B cell (primary cell): ENCODE measurements at regions not wholly inside any gene's neighbourhood (a gene's known extent, or its start where the extent isn't known, plus 50 kb on each side); places are given as distances from the start of the nearest gene placed in this dataset.

Experiments used
- ATAC-seq: fragments of 200-7000 bp; cut with Tn5 transposase; one replicate; pipeline ENCODE4 v1.10.0; 2021; ENCODE audit warnings: low read depth, mild to moderate bottlenecking, moderate number of reproducible peaks, moderate library complexity
- CTCF ChIA-PET: fragments of 350-600 bp; sonication (Branson Sonifier 250); formaldehyde crosslinking; loops from one replicate; lab custom pipeline; 2021; ENCODE audit warnings: antibody characterized with exemption, inconsistent platforms; lab: Charles Lee
- POLR2A ChIA-PET: fragments of 350-600 bp; sonication (Branson Sonifier 250); formaldehyde crosslinking; loops from one replicate; lab custom pipeline; 2021; ENCODE audit warnings: antibody characterized with exemption; lab: Charles Lee
- DNase-seq: peaks from one replicate; pipeline ENCODE4 v3.0.0; 2013
- H2AFZ ChIP-seq: 2 replicates; pipeline ENCODE4 v1.6.1; 2012; ENCODE audit warnings: mild to moderate bottlenecking, low read depth, low read length; ENCODE audit not compliant: insufficient read depth, poor library complexity, severe bottlenecking
- H3K27ac ChIP-seq, 2 donors: 1 replicate in 1 of 2; 2 replicates in 1 of 2; pipeline ENCODE4 v1.5.1; 2012 to 2013; ENCODE audit warnings: low read length in 2 of 2, mild to moderate bottlenecking in 2 of 2, moderate library complexity in 1 of 2
- H3K27me3 ChIP-seq, 4 experiments: fragments of 200-600 bp in 1 of 4; sonication (generic) in 1 of 4; replicated peaks in 1 of 4; 1 replicate in 2 of 4; 2 replicates in 2 of 4; pipeline versions ENCODE4 v1.6.1 to v1.7.0; 2013 to 2016; ENCODE audit warnings: low read length in 3 of 4, mild to moderate bottlenecking in 2 of 4, mixed read lengths in 1 of 4, moderate library complexity in 1 of 4; ENCODE audit not compliant: insufficient read depth in 4 of 4, control insufficient read depth in 3 of 4; ENCODE audit errors: control extremely low read depth in 1 of 4
- H3K36me3 ChIP-seq, 2 experiments: replicated peaks in 1 of 2; 1 replicate in 1 of 2; 2 replicates in 1 of 2; pipeline versions ENCODE4 v1.6.1 to v1.7.1; 2013; ENCODE audit warnings: low read length in 1 of 2; ENCODE audit not compliant: insufficient read depth in 2 of 2, control insufficient read depth in 1 of 2; ENCODE audit errors: control extremely low read depth in 1 of 2, extremely low read depth in 1 of 2
- H3K4me1 ChIP-seq, 2 donors: fragments of 200-600 bp in 1 of 2; sonication (generic) in 1 of 2; 1 replicate in 1 of 2; 2 replicates in 1 of 2; pipeline versions ENCODE4 v1.5.1 to v1.6.1; 2013 to 2017; ENCODE audit warnings: low read length in 2 of 2; ENCODE audit not compliant: control insufficient read depth in 2 of 2, insufficient read depth in 2 of 2
- H3K4me2 ChIP-seq: replicated peaks from 2 replicates; pipeline ENCODE3; 2012; ENCODE audit warnings: mild to moderate bottlenecking, low read depth, low read length; ENCODE audit not compliant: poor library complexity, severe bottlenecking
- H3K4me3 ChIP-seq, 5 experiments: fragments of 200-600 bp in 1 of 5; sonication (generic) in 1 of 5; 1 replicate in 3 of 5; 2 replicates in 2 of 5; pipeline versions ENCODE4 v1.5.1 to v1.7.0; 2011 to 2016; ENCODE audit warnings: low read length in 4 of 5, mild to moderate bottlenecking in 4 of 5, low read depth in 2 of 5, control low read depth in 1 of 5, moderate library complexity in 1 of 5; ENCODE audit not compliant: insufficient read depth in 1 of 5; ENCODE audit errors: control extremely low read depth in 1 of 5, extremely low read depth in 1 of 5
- H3K79me2 ChIP-seq: fragments of 200-600 bp; sonication (generic); one replicate; pipeline ENCODE4 v1.6.0; 2016; ENCODE audit warnings: low read length; ENCODE audit not compliant: control insufficient read depth, insufficient read depth
- H3K9ac ChIP-seq: fragments of 200-600 bp; sonication (generic); 2 replicates; pipeline ENCODE4 v1.6.1; 2017; ENCODE audit warnings: mild to moderate bottlenecking, low read length, moderate library complexity
- H3K9me3 ChIP-seq, 3 donors: one replicate each; pipeline versions ENCODE4 v1.6.1 to v1.7.1; 2013; ENCODE audit warnings: low read length in 2 of 3; ENCODE audit not compliant: control insufficient read depth in 2 of 3, insufficient read depth in 1 of 3; ENCODE audit errors: control extremely low read depth in 1 of 3
- H4K20me1 ChIP-seq: 2 replicates; pipeline ENCODE4 v1.6.0; 2012; ENCODE audit warnings: mild to moderate bottlenecking, low read length; ENCODE audit not compliant: insufficient read depth, control insufficient read depth, poor library complexity, severe bottlenecking
- H3K27ac Mint-ChIP-seq: one replicate; pipeline ENCODE4 v1.8.0; 2021; ENCODE audit warnings: mixed read lengths
- H3K27me3 Mint-ChIP-seq: one replicate; pipeline ENCODE4 v1.8.0; 2021; ENCODE audit warnings: mixed read lengths
- H3K4me1 Mint-ChIP-seq: one replicate; pipeline ENCODE4 v1.8.0; 2021; ENCODE audit warnings: mixed read lengths
- H3K4me3 Mint-ChIP-seq: one replicate; pipeline ENCODE4 v1.8.0; 2021; ENCODE audit warnings: mixed read lengths
- H3K9me3 Mint-ChIP-seq: one replicate; pipeline ENCODE4 v1.8.0; 2022; ENCODE audit warnings: mixed read lengths; ENCODE audit not compliant: insufficient read depth
- EZH2 ChIP-seq: IDR thresholded peaks from 2 replicates; pipeline ENCODE4 v1.6.1; 2012; ENCODE audit warnings: borderline replicate concordance, low read depth, mild to moderate bottlenecking, moderate library complexity, low read length; ENCODE audit not compliant: insufficient read depth, poor library complexity, severe bottlenecking
- WGBS: methylation state at CpG from one replicate; pipeline ENCODE4 v1.1.5; 2013; ENCODE audit warnings: missing lambda C conversion rate; ENCODE audit not compliant: insufficient coverage; 5-methylcytosine and 5-hydroxymethylcytosine counted together
- intact Hi-C: fragments of 100-400 bp; cut with micrococcal nuclease; formaldehyde crosslinking; loops from one replicate; pipeline ENCODE4 v1.10.0; 2022
- TF ChIP-seq, protein P1 (sequence below): fragments of 200-600 bp; IDR thresholded peaks from one replicate; pipeline ENCODE4 v1.8.0; 2022; ENCODE audit warnings: antibody characterized with exemption, mild to moderate bottlenecking

DNA sequence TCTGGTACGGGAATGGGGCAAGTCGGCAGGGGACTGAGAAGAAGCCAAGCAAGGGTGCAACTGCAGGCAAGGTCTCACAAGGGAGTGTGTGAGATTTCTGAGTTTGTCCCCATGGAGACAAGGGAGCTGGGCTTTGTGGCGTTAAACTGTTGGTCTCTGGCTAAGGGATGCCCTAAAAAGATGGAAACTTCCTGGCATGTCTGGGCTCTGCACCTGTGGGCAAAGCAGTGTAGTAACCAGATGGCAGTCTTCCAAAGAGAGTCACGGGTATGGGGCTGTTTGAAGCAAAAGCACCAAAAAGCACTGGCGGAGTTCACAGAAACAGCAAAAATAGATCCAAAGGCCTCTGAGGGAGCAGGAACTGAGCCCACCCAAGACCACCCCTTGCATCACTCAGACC lies 104.8 kb upstream of the SLC44A3 start:
- CTCF ChIA-PET: no interaction called here
- no peak overlapping the region for H3K4me3 Mint-ChIP-seq
- no peak overlapping the region for H3K27ac ChIP-seq
- POLR2A ChIA-PET: no interaction called here
- H2AFZ ChIP-seq: no peak overlapping the region
- H3K9ac ChIP-seq: no peak overlapping the region
- no peaks in the 10 kb centered on the region for H3K9me3 ChIP-seq
- peaks cover 7% of the 10 kb centered on the region for H3K4me1 Mint-ChIP-seq
- no peak overlapping the region for H3K4me3 ChIP-seq
- H3K27ac Mint-ChIP-seq: no peak overlapping the region
- TF ChIP-seq, protein P1, sequence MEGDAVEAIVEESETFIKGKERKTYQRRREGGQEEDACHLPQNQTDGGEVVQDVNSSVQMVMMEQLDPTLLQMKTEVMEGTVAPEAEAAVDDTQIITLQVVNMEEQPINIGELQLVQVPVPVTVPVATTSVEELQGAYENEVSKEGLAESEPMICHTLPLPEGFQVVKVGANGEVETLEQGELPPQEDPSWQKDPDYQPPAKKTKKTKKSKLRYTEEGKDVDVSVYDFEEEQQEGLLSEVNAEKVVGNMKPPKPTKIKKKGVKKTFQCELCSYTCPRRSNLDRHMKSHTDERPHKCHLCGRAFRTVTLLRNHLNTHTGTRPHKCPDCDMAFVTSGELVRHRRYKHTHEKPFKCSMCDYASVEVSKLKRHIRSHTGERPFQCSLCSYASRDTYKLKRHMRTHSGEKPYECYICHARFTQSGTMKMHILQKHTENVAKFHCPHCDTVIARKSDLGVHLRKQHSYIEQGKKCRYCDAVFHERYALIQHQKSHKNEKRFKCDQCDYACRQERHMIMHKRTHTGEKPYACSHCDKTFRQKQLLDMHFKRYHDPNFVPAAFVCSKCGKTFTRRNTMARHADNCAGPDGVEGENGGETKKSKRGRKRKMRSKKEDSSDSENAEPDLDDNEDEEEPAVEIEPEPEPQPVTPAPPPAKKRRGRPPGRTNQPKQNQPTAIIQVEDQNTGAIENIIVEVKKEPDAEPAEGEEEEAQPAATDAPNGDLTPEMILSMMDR: no peak
- TF ChIP-seq EZH2: no peak
- 65% methylated on average over 5 of the region's 5 CpGs for WGBS
- H3K4me2 ChIP-seq: no peak overlapping the region
- H3K36me3 ChIP-seq: no peaks in the 10 kb centered on the region
- intact Hi-C loops: no loop called here
- ATAC-seq (no peak), DNase-seq (no peak)
- H3K27me3 Mint-ChIP-seq: peaks cover 5% of the 10 kb centered on the region
- no peaks in the 10 kb centered on the region for H3K79me2 ChIP-seq
- H3K27me3 ChIP-seq: no peaks in the 10 kb centered on the region
- H3K4me1 ChIP-seq: peaks cover 4 to 6% of the 10 kb centered on the region in 2 donors
- H3K9me3 Mint-ChIP-seq: no peaks in the 10 kb centered on the region
- no peaks in the 10 kb centered on the region for H4K20me1 ChIP-seq

DNA sequence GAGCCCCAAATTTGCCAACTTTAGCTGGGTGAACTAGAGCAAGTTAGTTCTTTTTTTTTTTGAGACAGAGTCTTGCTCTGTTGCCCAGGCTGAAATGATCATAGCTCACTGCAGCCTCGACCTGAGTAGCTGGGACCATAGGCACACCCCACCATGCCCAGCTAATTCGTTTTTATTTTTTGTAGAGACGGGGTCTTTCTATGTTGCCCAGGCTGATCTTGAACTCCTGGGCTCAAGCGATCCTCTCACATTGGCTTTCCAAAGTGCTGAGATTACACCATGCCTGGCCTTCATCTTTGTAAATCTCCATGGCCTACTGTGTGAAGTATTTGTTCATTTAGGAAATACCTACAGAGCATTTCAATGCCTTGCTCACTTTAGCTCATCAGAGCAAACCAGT lies 105.6 kb upstream of the SLC44A3 start:
- no peak for TF ChIP-seq EZH2
- TF ChIP-seq, protein P1: no peak
- no peaks in the 10 kb centered on the region for H3K9me3 Mint-ChIP-seq
- Histone ChIP-seq H3K4me2 (no peak overlapping the region), H3K36me3 (no peaks in the 10 kb centered on the region), H3K79me2 (no peaks in the 10 kb centered on the region), H3K27me3 (no peaks in the 10 kb centered on the region), H3K9ac (no peak overlapping the region), H3K27ac (no peak overlapping the region), H3K4me3 (no peak overlapping the region), H3K9me3 (no peaks in the 10 kb centered on the region), H2AFZ (no peak overlapping the region), H3K4me1 (no peaks in the 10 kb centered on the region), H4K20me1 (no peaks in the 10 kb centered on the region)
- H3K4me1 Mint-ChIP-seq: peaks cover 3% of the 10 kb centered on the region
- ChIA-PET CTCF (no interaction called here), POLR2A (no interaction called here)
- no peak for DNase-seq
- intact Hi-C loops: no loop called here
- H3K27ac Mint-ChIP-seq: no peak overlapping the region
- no peak overlapping the region for H3K4me3 Mint-ChIP-seq
- no peak for ATAC-seq
- H3K27me3 Mint-ChIP-seq: peaks cover 5% of the 10 kb centered on the region
- 100% methylated on average over 2 of the region's 4 CpGs for WGBS
